CD14-positive monocyte (primary cell): ENCODE measurements at regions not wholly inside any gene's neighbourhood (a gene's known extent, or its start where the extent isn't known, plus 50 kb on each side); places are given as distances from the start of the nearest gene placed in this dataset.

ENCODE experiments used
- DNase-seq, 3 donors: peaks; one replicate each; pipeline ENCODE4 v3.0.0-alpha.2; 2011 to 2022
- H2AFZ ChIP-seq: 2 replicates; pipeline ENCODE4 v1.6.0; 2012; ENCODE audit warnings: mild to moderate bottlenecking, low read depth, low read length, inconsistent platforms; ENCODE audit not compliant: insufficient read depth, poor library complexity, severe bottlenecking
- H3K27ac ChIP-seq, 2 donors: 1 replicate in 1 of 2; 2 replicates in 1 of 2; pipeline ENCODE4 v1.5.1; 2012 to 2013; ENCODE audit warnings: low read length in 2 of 2, control low read depth in 1 of 2, inconsistent platforms in 1 of 2, low read depth in 1 of 2, mild to moderate bottlenecking in 1 of 2
- H3K27me3 ChIP-seq, 2 donors: one replicate each; pipeline versions ENCODE4 v1.6.0 to v1.6.1; 2011 to 2013; ENCODE audit warnings: low read length in 2 of 2; ENCODE audit not compliant: control insufficient read depth in 2 of 2, insufficient read depth in 2 of 2
- H3K36me3 ChIP-seq, 2 donors: replicated peaks in 1 of 2; 1 replicate in 1 of 2; 2 replicates in 1 of 2; pipeline versions ENCODE4 v1.5.1 to v1.6.1; 2012 to 2013; ENCODE audit warnings: low read length in 2 of 2, control low read depth in 1 of 2, inconsistent platforms in 1 of 2, mild to moderate bottlenecking in 1 of 2; ENCODE audit not compliant: insufficient read depth in 2 of 2, control insufficient read depth in 1 of 2
- H3K4me1 ChIP-seq, 2 donors: 1 replicate in 1 of 2; 2 replicates in 1 of 2; pipeline versions ENCODE4 v1.5.1 to v1.6.1; 2012 to 2013; ENCODE audit warnings: low read length in 2 of 2, control low read depth in 1 of 2, inconsistent platforms in 1 of 2, mild to moderate bottlenecking in 1 of 2, moderate library complexity in 1 of 2; ENCODE audit not compliant: insufficient read depth in 2 of 2, control insufficient read depth in 1 of 2
- H3K4me2 ChIP-seq: replicated peaks from 2 replicates; pipeline ENCODE3; 2012; ENCODE audit warnings: low read length, moderate library complexity, mild to moderate bottlenecking; ENCODE audit not compliant: poor library complexity, severe bottlenecking; ENCODE audit errors: extremely low read depth
- H3K4me3 ChIP-seq, 3 experiments: fragments of 200-600 bp in 1 of 3; sonication (generic) in 1 of 3; replicated peaks in 1 of 3; 1 replicate in 2 of 3; 2 replicates in 1 of 3; pipeline ENCODE4 v1.5.1; 2011 to 2013; ENCODE audit warnings: low read length in 3 of 3, mild to moderate bottlenecking in 3 of 3, control low read depth in 2 of 3, low read depth in 2 of 3, inconsistent platforms in 1 of 3, moderate library complexity in 1 of 3
- H3K79me2 ChIP-seq: 2 replicates; pipeline ENCODE4 v1.6.0; 2012; ENCODE audit warnings: mild to moderate bottlenecking, control low read depth, inconsistent platforms, low read length, moderate library complexity; ENCODE audit not compliant: insufficient read depth
- H3K9ac ChIP-seq: 2 replicates; pipeline ENCODE4 v1.6.0; 2017; ENCODE audit warnings: low read length, mild to moderate bottlenecking; ENCODE audit not compliant: insufficient read depth, poor library complexity, severe bottlenecking
- H3K9me3 ChIP-seq, 2 donors: replicated peaks in 1 of 2; 1 replicate in 1 of 2; 2 replicates in 1 of 2; pipeline versions ENCODE4 v1.5.1 to v1.6.1; 2012 to 2013; ENCODE audit warnings: low read length in 2 of 2, control low read depth in 1 of 2; ENCODE audit not compliant: control insufficient read depth in 1 of 2, insufficient read depth in 1 of 2
- H4K20me1 ChIP-seq: 2 replicates; pipeline ENCODE4 v1.6.0; 2012; ENCODE audit warnings: mild to moderate bottlenecking, low read length, control low read depth, moderate library complexity; ENCODE audit not compliant: insufficient read depth
- H3K27ac Mint-ChIP-seq, 7 donors: one replicate each; pipeline ENCODE4 v1.8.0; 2020; ENCODE audit warnings: mild to moderate bottlenecking in 7 of 7, mixed read lengths in 7 of 7, moderate library complexity in 6 of 7, inconsistent platforms in 2 of 7
- H3K27me3 Mint-ChIP-seq, 3 donors: one replicate each; pipeline ENCODE4 v1.8.0; 2021 to 2022; ENCODE audit warnings: low read depth in 3 of 3, mild to moderate bottlenecking in 3 of 3, mixed read lengths in 3 of 3, moderate library complexity in 3 of 3, inconsistent platforms in 1 of 3
- H3K36me3 Mint-ChIP-seq, 2 donors: one replicate each; pipeline ENCODE4 v1.8.0; 2020; ENCODE audit warnings: mixed read lengths in 2 of 2, inconsistent platforms in 1 of 2, mild to moderate bottlenecking in 1 of 2
- H3K4me1 Mint-ChIP-seq: one replicate; pipeline ENCODE4 v1.8.0; 2020; ENCODE audit warnings: mild to moderate bottlenecking, mixed read lengths
- H3K4me3 Mint-ChIP-seq, 2 donors: one replicate each; pipeline ENCODE4 v1.8.0; 2020; ENCODE audit warnings: mild to moderate bottlenecking in 2 of 2, mixed read lengths in 2 of 2, moderate library complexity in 1 of 2
- H3K9me3 Mint-ChIP-seq, 7 donors: one replicate each; pipeline ENCODE4 v1.8.0; 2020 to 2022; ENCODE audit warnings: mixed read lengths in 7 of 7, mild to moderate bottlenecking in 6 of 7, moderate library complexity in 6 of 7, inconsistent platforms in 2 of 7
- WGBS: methylation state at CpG from one replicate; pipeline ENCODE4 v1.1.5; 2013; ENCODE audit warnings: missing lambda C conversion rate; ENCODE audit not compliant: insufficient coverage; 5-methylcytosine and 5-hydroxymethylcytosine counted together
- intact Hi-C, 2 donors: fragments of 100-400 bp; cut with micrococcal nuclease; formaldehyde crosslinking; loops; one replicate each; pipeline versions ENCODE4 v1.15.0 to v1.15.1; 2023
- TF ChIP-seq, protein P1 (sequence below): fragments of 200-600 bp; IDR thresholded peaks from one replicate; pipeline ENCODE4 v1.8.0; 2022; ENCODE audit warnings: antibody characterized with exemption, mild to moderate bottlenecking

DNA sequence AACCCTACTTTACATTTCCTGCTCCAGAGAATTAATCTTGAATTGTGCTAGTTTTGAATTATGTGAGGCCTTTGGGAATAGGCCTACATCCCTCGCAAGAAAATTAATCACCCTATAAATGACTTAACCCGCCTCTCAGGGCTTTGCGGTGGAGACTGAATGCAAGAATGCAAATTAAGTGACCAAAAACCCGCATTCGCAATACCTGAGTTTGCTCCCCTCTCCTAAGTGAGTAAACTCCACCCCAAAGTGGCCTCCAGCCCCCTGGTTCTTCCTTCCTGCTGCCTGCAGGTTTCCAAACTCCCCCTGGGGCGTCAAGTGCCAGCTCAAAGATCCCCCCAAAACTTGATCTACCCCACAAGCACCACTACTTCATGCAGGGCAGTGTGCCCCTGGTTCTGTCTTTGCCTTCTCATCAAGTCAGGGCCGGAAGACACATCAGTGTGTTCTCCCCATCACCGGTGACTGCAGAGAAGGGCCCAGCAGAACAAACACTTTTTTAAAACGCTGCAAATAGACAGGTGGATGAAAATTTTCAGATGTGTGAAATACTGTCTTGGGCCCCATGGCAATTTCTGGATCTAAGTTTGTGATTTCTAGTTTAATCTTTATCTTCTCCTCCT, 644.7 kb downstream of the VRK1 start:
- no peaks in the 10 kb centered on the region for H4K20me1 ChIP-seq
- H3K4me3 Mint-ChIP-seq, result no peak overlapping the region
- no peak for DNase-seq
- H2AFZ ChIP-seq, result no peak overlapping the region
- H3K4me2 ChIP-seq, result no peak overlapping the region
- H3K27me3 ChIP-seq, result no peaks in the 10 kb centered on the region
- TF ChIP-seq, protein P1, sequence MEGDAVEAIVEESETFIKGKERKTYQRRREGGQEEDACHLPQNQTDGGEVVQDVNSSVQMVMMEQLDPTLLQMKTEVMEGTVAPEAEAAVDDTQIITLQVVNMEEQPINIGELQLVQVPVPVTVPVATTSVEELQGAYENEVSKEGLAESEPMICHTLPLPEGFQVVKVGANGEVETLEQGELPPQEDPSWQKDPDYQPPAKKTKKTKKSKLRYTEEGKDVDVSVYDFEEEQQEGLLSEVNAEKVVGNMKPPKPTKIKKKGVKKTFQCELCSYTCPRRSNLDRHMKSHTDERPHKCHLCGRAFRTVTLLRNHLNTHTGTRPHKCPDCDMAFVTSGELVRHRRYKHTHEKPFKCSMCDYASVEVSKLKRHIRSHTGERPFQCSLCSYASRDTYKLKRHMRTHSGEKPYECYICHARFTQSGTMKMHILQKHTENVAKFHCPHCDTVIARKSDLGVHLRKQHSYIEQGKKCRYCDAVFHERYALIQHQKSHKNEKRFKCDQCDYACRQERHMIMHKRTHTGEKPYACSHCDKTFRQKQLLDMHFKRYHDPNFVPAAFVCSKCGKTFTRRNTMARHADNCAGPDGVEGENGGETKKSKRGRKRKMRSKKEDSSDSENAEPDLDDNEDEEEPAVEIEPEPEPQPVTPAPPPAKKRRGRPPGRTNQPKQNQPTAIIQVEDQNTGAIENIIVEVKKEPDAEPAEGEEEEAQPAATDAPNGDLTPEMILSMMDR, result no peak
- no peak overlapping the region for H3K9ac ChIP-seq
- H3K27me3 Mint-ChIP-seq, result peaks cover 0 to 1% (median 0%) of the 10 kb centered on the region in 3 donors
- H3K4me1 Mint-ChIP-seq, result no peaks in the 10 kb centered on the region
- intact Hi-C loops, result no loop called here
- no peak overlapping the region for H3K27ac Mint-ChIP-seq
- WGBS, result 96% methylated on average over 4 of the region's 9 CpGs
- H3K4me3 ChIP-seq, result no peak overlapping the region
- no peaks in the 10 kb centered on the region for H3K9me3 ChIP-seq
- no peaks in the 10 kb centered on the region for H3K4me1 ChIP-seq
- no peak overlapping the region for H3K27ac ChIP-seq
- H3K79me2 ChIP-seq, result no peaks in the 10 kb centered on the region
- no peaks in the 10 kb centered on the region for H3K36me3 Mint-ChIP-seq
- no peaks in the 10 kb centered on the region for H3K36me3 ChIP-seq
- peaks cover 0 to 5% (median 0%) of the 10 kb centered on the region in 7 donors for H3K9me3 Mint-ChIP-seq

DNA sequence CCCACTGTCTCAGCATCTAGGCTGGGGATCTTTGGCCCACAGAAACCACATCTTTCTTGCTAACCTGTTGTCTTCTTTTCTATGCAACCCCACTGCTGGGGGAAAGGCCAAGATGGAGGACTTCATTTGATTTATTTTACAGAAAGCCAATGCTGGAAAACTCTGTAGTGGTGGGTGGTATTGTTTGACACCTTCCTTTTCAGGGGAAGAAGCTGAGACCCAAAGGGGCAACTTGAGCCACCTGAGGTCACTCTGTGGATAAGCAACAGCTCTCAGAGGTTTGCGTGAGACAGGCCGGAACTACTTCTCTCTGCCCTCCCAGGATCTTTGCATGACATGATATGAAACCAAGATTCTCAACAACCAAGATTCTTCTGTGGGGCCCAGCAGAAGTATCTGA, 645.2 kb downstream of the VRK1 start:
- H2AFZ ChIP-seq, result no peak overlapping the region
- Mint-ChIP-seq H3K4me1 (no peaks in the 10 kb centered on the region), H3K27me3 (peaks cover 0 to 1% (median 0%) of the 10 kb centered on the region in 3 donors), H3K27ac (no peak overlapping the region), H3K4me3 (no peak overlapping the region), H3K36me3 (no peaks in the 10 kb centered on the region), H3K9me3 (peaks cover 0 to 5% (median 0%) of the 10 kb centered on the region in 7 donors)
- WGBS, result 100% methylated on average over 2 of the region's 2 CpGs
- no peak for DNase-seq
- H3K27ac ChIP-seq, result no peak overlapping the region
- H3K9ac ChIP-seq, result no peak overlapping the region
- H3K36me3 ChIP-seq, result no peaks in the 10 kb centered on the region
- H3K4me1 ChIP-seq, result no peaks in the 10 kb centered on the region
- no peaks in the 10 kb centered on the region for H3K79me2 ChIP-seq
- no peaks in the 10 kb centered on the region for H3K9me3 ChIP-seq
- H3K4me2 ChIP-seq, result no peak overlapping the region
- intact Hi-C loops, result no loop called here
- no peaks in the 10 kb centered on the region for H3K27me3 ChIP-seq
- H3K4me3 ChIP-seq, result no peak overlapping the region
- TF ChIP-seq, protein P1, result no peak
- H4K20me1 ChIP-seq, result no peaks in the 10 kb centered on the region
